ENCODE measurements at regions not wholly inside any gene's neighbourhood (a gene's known extent, or its start where the extent isn't known, plus 50 kb on each side); places are given as distances from the start of the nearest gene placed in this dataset.
"Not testable (repeated sequence)": the region's sequence is repeated elsewhere in the genome, so short reads cannot be mapped to it uniquely, and the experiment has no call there.

- no peak for DNase-seq
These were observed 366.8 kb downstream of the DLEU7 start for GRCh38 chr13:50476577-50477285.

- no peak for DNase-seq
These were observed 361.6 kb downstream of the DLEU7 start for GRCh38 chr13:50481936-50482335.

- DNase-seq: no peak
These were observed 360.1 kb downstream of the DLEU7 start for GRCh38 chr13:50483416-50483815.

DNA sequence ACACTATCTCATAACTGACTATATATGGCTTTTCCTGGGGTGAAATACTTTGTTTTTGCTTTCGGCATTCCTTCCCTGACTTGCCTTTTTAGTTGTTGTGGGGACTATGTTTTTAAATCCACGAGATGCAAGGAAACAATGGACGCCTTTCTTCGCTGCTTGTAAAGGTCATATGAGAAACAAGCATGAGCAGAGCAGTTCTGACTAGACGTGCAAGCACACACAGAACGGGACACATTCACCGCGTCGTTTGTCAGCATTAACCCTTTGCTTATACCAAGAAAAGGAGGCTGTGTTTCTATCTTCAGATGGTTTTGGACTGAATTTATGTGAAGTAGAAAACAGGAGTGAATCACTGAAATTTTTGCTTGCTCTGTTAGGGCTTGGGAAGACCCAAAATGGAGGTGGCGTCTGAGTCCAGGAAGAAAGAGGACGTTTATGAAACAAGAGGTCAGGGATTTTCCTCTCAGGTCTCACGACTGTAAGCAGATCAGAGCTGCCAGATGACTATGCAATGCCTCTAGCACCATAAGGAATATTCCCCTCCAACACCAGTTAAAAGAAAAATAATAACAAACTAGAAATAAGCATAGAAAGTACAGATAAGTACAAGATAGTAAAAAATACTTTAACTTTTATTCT lies 358.9 kb downstream of the DLEU7 start:
- peak in 11 of 51 donors; percentile 4 to 62 (median 18) for DNase-seq

GRCh38 chr13:50485979-50486935 lies 357.2 kb downstream of the DLEU7 start:
- peak in 2 of 51 donors; percentile 7 to 32 for DNase-seq

DNA sequence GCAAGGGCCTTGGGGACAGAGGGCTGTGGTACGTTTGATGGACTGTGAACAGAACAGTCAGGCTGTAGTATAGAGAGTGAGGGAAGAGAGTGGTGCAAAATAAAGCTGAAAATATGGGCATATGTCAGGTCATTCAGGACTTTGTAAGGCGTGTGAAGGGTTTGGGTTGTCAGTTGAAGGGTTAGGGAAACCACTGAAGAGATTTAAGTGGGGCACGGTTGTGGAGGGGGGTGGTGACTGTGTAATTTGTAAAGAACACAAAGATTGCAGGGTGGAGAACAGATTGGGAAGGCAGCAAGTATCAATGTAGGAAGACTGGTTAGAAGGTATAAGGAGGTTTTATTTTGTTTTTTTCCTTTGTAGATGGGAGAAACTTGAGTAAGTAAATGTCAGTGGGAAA lies 349.8 kb downstream of the DLEU7 start:
- no peak for DNase-seq

- no peak for DNase-seq
These were observed 349.4 kb downstream of the DLEU7 start for GRCh38 chr13:50494138-50494537.

- not testable (repeated sequence) for DNase-seq
These were observed 340.3 kb downstream of the DLEU7 start for GRCh38 chr13:50503212-50503611.

DNA sequence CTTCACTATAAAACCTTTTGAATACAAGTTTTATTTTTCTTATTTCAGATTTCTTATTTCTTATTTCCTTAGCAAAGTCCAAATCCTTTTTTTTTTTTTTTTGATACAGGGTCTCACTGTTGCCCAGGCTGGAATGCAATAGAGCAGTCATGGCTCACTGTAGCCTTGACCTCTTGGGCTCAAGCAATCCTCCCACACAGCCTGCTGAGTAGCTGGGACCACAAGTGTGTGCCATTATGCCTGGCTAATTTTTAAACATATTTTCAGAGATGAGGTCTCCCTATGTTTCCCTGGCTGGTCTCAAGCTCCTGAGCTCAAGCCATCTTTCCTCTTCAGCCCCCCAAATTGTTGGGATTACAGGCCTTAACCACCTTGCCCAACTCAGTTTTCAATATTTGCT lies 334.3 kb downstream of the DLEU7 start:
- no peak for DNase-seq

GRCh38 chr13:50509771-50510441 lies 333.6 kb downstream of the DLEU7 start:
- no peak for DNase-seq

DNA sequence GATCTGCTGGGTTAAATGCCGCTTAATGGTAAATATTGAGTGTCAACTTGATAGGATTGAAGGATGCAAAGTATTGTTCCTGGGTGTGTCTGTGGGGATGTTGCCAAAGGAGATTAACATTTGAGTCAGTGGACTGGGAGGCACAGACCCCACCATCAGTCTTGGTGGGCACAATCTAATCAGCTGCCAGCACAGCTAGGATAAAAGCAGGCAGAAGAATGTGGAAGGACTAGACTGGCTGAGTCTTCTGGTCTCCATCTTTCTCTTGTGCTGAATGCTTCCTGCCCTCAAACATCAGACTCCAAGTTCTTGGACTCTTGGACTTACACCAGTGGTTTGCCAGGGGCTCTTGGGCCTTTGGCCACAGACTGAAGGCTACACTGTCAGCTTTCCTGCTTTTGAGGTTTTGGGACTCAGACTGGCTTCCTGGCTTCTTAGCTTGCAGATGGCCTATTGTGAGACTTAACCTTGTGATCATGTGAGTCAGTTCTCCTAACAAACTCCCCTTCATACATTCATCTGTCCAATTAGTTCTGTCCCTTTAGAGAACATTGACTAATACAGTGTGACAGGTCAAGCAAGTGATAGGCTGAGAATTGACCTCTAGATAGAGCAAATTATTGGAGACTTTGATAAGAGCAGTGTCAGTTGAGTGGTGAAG lies 332.5 kb downstream of the DLEU7 start:
- DNase-seq: not testable (repeated sequence)

GRCh38 chr13:50511877-50512341 lies 331.6 kb downstream of the DLEU7 start:
- DNase-seq: no peak

DNA sequence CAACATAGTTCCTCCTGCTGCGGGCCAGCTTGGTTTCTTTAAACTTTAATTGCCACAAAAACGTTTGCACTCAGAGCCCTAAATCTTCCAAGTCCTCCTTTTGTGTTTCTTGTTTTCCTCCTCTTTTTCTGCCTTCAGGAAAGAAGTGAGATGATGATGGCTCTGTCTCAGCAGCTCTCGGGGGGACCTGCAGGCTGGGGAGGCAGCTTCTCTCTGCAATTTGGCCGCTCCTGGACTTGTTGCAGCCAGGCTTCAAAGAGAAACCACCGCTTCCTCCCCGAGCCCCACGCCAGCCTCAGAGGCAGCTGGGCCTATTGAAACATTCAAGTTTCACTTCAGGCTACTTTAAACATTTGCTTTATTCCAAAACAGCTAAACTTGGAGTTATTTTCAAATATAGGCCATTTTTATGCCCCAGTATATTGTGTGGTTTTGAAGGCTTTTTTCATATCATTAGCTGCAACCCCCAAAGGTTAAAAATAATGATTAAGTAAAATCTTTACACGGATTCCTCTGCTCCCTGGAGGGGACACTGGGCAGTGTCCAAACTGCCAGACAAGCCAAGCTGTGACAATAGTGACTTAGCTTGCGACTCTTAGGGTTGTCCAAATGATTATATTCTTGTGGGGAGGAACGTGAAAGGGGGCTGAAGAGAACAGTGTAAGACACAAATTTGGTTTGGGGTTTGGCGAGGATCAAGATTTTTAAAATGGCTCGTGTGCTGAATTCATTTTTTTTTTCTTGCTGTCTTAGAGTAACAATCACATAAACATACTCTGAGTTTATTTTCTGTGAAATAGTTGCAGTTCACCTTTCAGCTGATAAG lies 330.8 kb downstream of the DLEU7 start:
- DNase-seq: peak in 34 of 51 donors; percentile 2 to 83 (median 34)

DNA sequence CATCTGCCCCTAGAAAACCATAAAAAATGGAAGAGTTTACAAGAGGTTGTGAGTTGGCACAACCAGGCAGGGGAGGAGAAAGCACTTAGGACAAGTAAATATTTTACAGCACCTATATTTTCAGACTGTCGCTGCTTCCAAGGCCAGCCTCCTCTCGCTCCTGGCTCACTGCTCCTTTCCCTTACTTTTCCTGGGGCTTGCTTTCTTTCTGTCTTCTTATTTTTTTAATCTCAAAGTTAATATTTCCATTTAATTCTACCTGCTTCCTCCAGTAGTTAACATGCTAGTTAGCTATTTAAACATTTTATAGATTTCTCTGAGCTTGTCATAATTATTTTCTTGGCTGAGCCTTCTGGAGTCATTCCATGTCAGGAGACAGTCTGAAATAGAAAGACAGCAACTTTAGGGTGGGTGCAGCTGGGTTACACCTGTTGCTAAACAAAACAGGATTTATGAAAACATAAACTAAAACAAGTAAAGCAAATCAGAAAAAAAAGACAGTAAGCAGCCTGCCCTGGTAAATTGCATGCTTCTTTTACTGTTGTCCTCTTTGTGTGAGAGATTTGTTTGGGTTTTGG lies 330.1 kb downstream of the DLEU7 start:
- no peak for DNase-seq

GRCh38 chr13:50514249-50514648 lies 329.2 kb downstream of the DLEU7 start:
- DNase-seq: no peak

DNA sequence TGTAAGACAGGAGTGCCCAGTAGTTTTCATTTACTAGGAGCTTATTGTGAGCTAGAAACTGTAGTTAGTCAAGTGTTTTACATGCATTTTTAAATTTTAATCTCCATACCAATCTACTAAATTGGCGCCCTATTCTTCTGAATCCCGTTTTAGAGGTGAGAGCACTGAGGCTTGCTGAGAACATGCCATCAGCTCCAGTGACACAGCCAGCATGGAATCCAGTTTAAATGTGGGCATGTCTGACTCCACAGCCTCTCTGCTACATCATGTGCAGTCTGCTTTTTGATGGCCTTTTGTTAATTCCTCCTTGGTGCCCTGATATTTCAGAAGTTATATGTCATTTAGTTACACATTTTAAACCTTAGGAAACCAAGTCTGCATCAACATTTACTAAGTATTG lies 325.4 kb downstream of the DLEU7 start:
- peak in 1 of 51 donors; percentile 46 for DNase-seq

- peak in 26 of 51 donors; percentile 6 to 67 (median 38) for DNase-seq
These were observed 324.7 kb downstream of the DLEU7 start for GRCh38 chr13:50518781-50519201.

DNA sequence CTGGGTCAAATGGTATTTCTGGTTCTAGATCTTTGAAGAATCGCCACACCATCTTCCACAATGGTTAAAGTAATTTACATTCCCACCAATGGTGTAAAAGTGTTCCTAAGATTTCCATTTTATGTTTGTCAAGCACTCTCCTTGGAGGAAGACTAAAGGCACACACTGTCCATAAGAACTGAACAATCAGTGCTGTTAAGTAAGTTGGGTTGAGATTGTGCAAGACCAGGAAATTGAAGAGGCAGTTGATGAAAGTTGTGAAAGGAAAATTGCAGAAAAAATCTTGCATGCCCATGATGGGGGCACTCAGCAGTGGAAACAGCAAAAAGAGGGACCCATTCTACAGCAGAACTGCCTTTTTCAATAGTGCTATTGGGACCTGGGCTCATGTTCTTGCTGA lies 323.6 kb downstream of the DLEU7 start:
- no peak for DNase-seq
